AG10803 (cell line): ENCODE measurements at regions not wholly inside any gene's neighbourhood (a gene's known extent, or its start where the extent isn't known, plus 50 kb on each side); places are given as distances from the start of the nearest gene placed in this dataset.

Experiments
- DNase-seq: peaks from one replicate; pipeline ENCODE4 v3.0.0; 2010; ENCODE audit warnings: low read depth
- H3K4me3 ChIP-seq: 2 replicates; pipeline ENCODE4 v1.5.1; 2011; ENCODE audit warnings: mild to moderate bottlenecking, low read length, control low read depth
- CTCF ChIP-seq: conservative IDR thresholded peaks from 2 replicates; pipeline ENCODE4 v1.5.1; 2011; ENCODE audit warnings: mild to moderate bottlenecking, low read length, control low read depth, inconsistent platforms

GRCh38 chr9:135371535-135371934 is 108.0 kb upstream of the PPP1R26 start:
- no peak for DNase-seq
- TF ChIP-seq CTCF = no peak

GRCh38 chr9:135372036-135372435 is 107.5 kb upstream of the PPP1R26 start:
- no peak for TF ChIP-seq CTCF
- H3K4me3 ChIP-seq = no peak overlapping the region
- DNase-seq = no peak

More at GRCh38 chr9:135371535-135371934, 108.0 kb upstream of the PPP1R26 start:
- no peak overlapping the region for H3K4me3 ChIP-seq

- no peak for TF ChIP-seq CTCF
- H3K4me3 ChIP-seq = no peak overlapping the region
- DNase-seq = no peak
Observed at GRCh38 chr9:135372501-135373008, 107.0 kb upstream of the PPP1R26 start.

- no peak for DNase-seq
- no peak for TF ChIP-seq CTCF
- no peak overlapping the region for H3K4me3 ChIP-seq
Observed at GRCh38 chr9:135373151-135373685, 106.4 kb upstream of the PPP1R26 start.

- no peak for DNase-seq
- no peak overlapping the region for H3K4me3 ChIP-seq
- no peak for TF ChIP-seq CTCF
Observed at GRCh38 chr9:135373820-135374219, 105.8 kb upstream of the PPP1R26 start.

GRCh38 chr9:135374591-135374990 is 105.0 kb upstream of the PPP1R26 start:
- no peak overlapping the region for H3K4me3 ChIP-seq
- no peak for TF ChIP-seq CTCF
- no peak for DNase-seq

- H3K4me3 ChIP-seq = no peak overlapping the region
- DNase-seq = no peak
- TF ChIP-seq CTCF = no peak
Observed at GRCh38 chr9:135375001-135375400, 104.6 kb upstream of the PPP1R26 start.
